ENCODE measurements at regions not wholly inside any gene's neighbourhood (a gene's known extent, or its start where the extent isn't known, plus 50 kb on each side); places are given as distances from the start of the nearest gene placed in this dataset.

DNA sequence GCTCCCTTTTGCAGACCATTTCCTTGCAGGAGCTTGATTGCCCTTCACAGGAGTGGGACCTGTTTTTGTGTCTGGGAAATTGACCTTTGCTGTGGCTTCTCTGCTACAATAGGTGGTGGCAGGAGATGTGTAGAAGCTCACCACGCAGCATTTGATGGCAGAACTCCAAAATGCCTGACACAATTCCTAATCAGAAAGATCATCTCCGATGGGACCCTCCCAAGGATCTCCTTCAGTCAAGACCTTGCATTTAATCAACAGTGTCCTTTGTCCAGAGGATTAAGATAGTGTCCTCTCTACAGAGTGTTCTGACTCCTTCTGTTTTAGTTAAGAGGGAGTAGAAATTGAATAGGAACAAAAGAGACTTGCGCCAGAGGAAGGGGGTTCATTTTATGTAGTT lies 83.6 kb upstream of the DDHD1 start:
- no peak overlapping the region for H3K27ac ChIP-seq (ENCODE audit: low read depth in 2 of 2, low read length in 2 of 2)
- TF ChIP-seq, protein P1, sequence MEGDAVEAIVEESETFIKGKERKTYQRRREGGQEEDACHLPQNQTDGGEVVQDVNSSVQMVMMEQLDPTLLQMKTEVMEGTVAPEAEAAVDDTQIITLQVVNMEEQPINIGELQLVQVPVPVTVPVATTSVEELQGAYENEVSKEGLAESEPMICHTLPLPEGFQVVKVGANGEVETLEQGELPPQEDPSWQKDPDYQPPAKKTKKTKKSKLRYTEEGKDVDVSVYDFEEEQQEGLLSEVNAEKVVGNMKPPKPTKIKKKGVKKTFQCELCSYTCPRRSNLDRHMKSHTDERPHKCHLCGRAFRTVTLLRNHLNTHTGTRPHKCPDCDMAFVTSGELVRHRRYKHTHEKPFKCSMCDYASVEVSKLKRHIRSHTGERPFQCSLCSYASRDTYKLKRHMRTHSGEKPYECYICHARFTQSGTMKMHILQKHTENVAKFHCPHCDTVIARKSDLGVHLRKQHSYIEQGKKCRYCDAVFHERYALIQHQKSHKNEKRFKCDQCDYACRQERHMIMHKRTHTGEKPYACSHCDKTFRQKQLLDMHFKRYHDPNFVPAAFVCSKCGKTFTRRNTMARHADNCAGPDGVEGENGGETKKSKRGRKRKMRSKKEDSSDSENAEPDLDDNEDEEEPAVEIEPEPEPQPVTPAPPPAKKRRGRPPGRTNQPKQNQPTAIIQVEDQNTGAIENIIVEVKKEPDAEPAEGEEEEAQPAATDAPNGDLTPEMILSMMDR (IDR thresholded peaks at IDR 0.05; ENCODE audit: borderline replicate concordance, extremely low read depth, insufficient read depth): no peak
- no peak overlapping the region for H3K4me3 ChIP-seq (ENCODE audit: low read length in 3 of 3)
- DNase-seq (no peak), FAIRE-seq (no peak)
- no peak overlapping the region for H3K9ac ChIP-seq (ENCODE audit: low read length in 3 of 3)
- H3K4me1 ChIP-seq (ENCODE audit: control insufficient read depth in 2 of 3, insufficient read depth in 2 of 3, low read depth in 1 of 3, low read length in 3 of 3): no peaks in the 10 kb centered on the region
- H3K9me3 ChIP-seq (ENCODE audit: control insufficient read depth in 2 of 3, insufficient read depth in 1 of 3, low read length in 3 of 3): no peaks in the 10 kb centered on the region
- no peaks in the 10 kb centered on the region for H3K27me3 ChIP-seq (ENCODE audit: control insufficient read depth, insufficient read depth, low read length)
- H3K36me3 ChIP-seq (ENCODE audit: control insufficient read depth in 2 of 3, insufficient read depth in 3 of 3, low read length in 3 of 3): no peaks in the 10 kb centered on the region
- intact Hi-C loops (cut with DNase I): no loop called here

DNA sequence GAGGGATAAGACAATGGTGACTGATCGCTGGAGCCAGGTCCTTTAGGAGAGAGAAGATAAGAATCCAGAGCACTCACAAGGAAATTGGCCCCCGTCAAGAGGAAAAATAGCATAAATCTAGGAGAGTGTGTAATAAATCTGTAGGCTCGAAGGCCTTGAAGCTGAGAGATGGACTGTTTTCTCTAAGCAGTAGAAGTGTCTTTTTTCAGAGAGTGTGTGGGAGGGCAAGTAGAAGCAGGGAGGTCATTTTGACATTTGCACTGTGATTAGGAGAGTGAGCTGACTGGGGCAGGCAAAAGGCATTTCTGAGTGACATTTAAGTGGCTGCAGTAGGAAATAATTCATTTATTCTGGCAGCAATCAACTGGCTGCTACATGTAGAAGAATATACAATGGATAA lies 78.0 kb upstream of the DDHD1 start:
- intact Hi-C loops (cut with DNase I): no loop called here
- TF ChIP-seq, protein P1 (IDR thresholded peaks at IDR 0.05; ENCODE audit: borderline replicate concordance, extremely low read depth, insufficient read depth): no peak
- Histone ChIP-seq H3K4me1 (ENCODE audit: control insufficient read depth in 2 of 3, insufficient read depth in 2 of 3, low read depth in 1 of 3, low read length in 3 of 3) (no peaks in the 10 kb centered on the region), H3K27me3 (ENCODE audit: control insufficient read depth, insufficient read depth, low read length) (no peaks in the 10 kb centered on the region), H3K9ac (ENCODE audit: low read length in 3 of 3) (no peak overlapping the region), H3K4me3 (ENCODE audit: low read length in 3 of 3) (no peak overlapping the region), H3K27ac (ENCODE audit: low read depth in 2 of 2, low read length in 2 of 2) (no peak overlapping the region), H3K36me3 (ENCODE audit: control insufficient read depth in 2 of 3, insufficient read depth in 3 of 3, low read length in 3 of 3) (no peaks in the 10 kb centered on the region), H3K9me3 (ENCODE audit: control insufficient read depth in 2 of 3, insufficient read depth in 1 of 3, low read length in 3 of 3) (no peaks in the 10 kb centered on the region)
- FAIRE-seq (no peak), DNase-seq (peak in 3 of 5 donors; percentile 40 to 80 (median 78))

DNA sequence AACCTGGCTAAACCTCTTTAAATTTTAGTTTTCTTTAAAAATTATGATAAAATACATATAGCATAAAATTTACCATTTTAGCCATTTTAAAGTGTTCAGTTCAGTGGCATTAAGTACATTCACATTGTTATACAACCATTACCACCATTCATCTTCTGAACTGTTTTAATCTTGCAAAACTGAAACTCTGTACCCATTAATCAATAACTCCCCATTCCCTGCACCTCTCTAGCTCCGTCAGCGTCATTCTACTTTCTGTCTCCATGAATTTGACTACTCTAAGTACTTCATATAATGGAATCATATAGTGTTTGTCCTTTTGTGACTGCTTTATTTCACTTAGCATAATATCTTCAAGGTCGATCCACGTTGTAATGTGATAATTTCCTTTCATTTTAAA lies 75.8 kb upstream of the DDHD1 start:
- no peak for DNase-seq
- Histone ChIP-seq H3K36me3 (ENCODE audit: control insufficient read depth in 2 of 3, insufficient read depth in 3 of 3, low read length in 3 of 3) (no peaks in the 10 kb centered on the region), H3K4me3 (ENCODE audit: low read length in 3 of 3) (no peak overlapping the region), H3K4me1 (ENCODE audit: control insufficient read depth in 2 of 3, insufficient read depth in 2 of 3, low read depth in 1 of 3, low read length in 3 of 3) (no peaks in the 10 kb centered on the region), H3K9me3 (ENCODE audit: control insufficient read depth in 2 of 3, insufficient read depth in 1 of 3, low read length in 3 of 3) (peaks cover 0 to 3% (median 0%) of the 10 kb centered on the region in 3 donors), H3K27me3 (ENCODE audit: control insufficient read depth, insufficient read depth, low read length) (no peaks in the 10 kb centered on the region), H3K27ac (ENCODE audit: low read depth in 2 of 2, low read length in 2 of 2) (no peak overlapping the region), H3K9ac (ENCODE audit: low read length in 3 of 3) (no peak overlapping the region)
- no peak for FAIRE-seq
- TF ChIP-seq, protein P1 (IDR thresholded peaks at IDR 0.05; ENCODE audit: borderline replicate concordance, extremely low read depth, insufficient read depth): no peak
- intact Hi-C loops (cut with DNase I): no loop called here

DNA sequence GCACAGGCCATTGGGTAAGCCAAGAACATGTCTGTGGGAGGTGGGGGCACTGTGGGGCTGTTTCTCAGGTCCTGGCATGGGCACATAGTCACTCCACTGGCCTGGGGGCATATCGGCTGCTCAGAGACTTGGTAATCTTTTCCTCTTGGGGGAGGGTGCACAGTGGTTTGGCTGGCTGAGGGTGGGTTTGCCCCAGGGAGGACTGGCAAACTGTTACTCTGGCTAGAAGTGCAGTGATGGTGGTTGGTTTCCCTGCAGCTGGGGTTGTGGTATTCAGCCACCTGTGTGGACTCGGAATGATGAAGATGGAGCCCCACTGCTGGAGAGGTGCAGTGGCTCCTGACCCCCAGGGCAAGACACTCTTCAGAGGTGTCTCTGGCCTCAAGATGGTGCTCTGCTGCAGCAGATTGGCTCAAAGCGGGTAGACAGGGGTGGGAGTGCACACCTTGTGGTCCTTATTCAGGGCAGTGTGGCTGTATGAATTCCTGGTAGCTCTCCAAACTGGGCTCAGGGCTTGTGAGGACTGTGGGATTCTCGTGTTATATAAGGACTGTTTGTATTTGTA lies 74.1 kb upstream of the DDHD1 start:
- FAIRE-seq: no peak

More for the DNA sequence above, 74.1 kb upstream of the DDHD1 start:
- H3K36me3 ChIP-seq (ENCODE audit: control insufficient read depth in 2 of 3, insufficient read depth in 3 of 3, low read length in 3 of 3): no peaks in the 10 kb centered on the region
- no peak overlapping the region for H3K27ac ChIP-seq (ENCODE audit: low read depth in 2 of 2, low read length in 2 of 2)
- no peaks in the 10 kb centered on the region for H3K4me1 ChIP-seq (ENCODE audit: control insufficient read depth in 2 of 3, insufficient read depth in 2 of 3, low read depth in 1 of 3, low read length in 3 of 3)
- no peak for DNase-seq
- H3K9me3 ChIP-seq (ENCODE audit: control insufficient read depth in 2 of 3, insufficient read depth in 1 of 3, low read length in 3 of 3): peaks cover 0 to 3% (median 0%) of the 10 kb centered on the region in 3 donors
- no peaks in the 10 kb centered on the region for H3K27me3 ChIP-seq (ENCODE audit: control insufficient read depth, insufficient read depth, low read length)
- H3K9ac ChIP-seq (ENCODE audit: low read length in 3 of 3): no peak overlapping the region
- intact Hi-C loops (cut with DNase I): no loop called here
- H3K4me3 ChIP-seq (ENCODE audit: low read length in 3 of 3): no peak overlapping the region
- TF ChIP-seq, protein P1 (IDR thresholded peaks at IDR 0.05; ENCODE audit: borderline replicate concordance, extremely low read depth, insufficient read depth): no peak
